HCT116 (cell line): ENCODE measurements at regions not wholly inside any gene's neighbourhood (a gene's known extent, or its start where the extent isn't known, plus 50 kb on each side); places are given as distances from the start of the nearest gene placed in this dataset.

ENCODE experiments used
- ATF3 ChIP-seq: IDR thresholded peaks from 2 replicates; pipeline ENCODE4 v1.6.1; 2012
- EGR1 ChIP-seq: IDR thresholded peaks from 2 replicates; pipeline ENCODE4 v1.6.1; 2012; ENCODE audit warnings: low read depth
- EZH2 ChIP-seq: fragments of 200-600 bp; sonication (generic); IDR thresholded peaks from 2 replicates; pipeline ENCODE4 v1.6.1; 2017; ENCODE audit warnings: antibody characterized with exemption, mixed run types
- POLR2A ChIP-seq: IDR thresholded peaks from 2 replicates; pipeline ENCODE4 v1.7.0; 2011; ENCODE audit warnings: borderline replicate concordance; ENCODE audit not compliant: insufficient read depth, insufficient read length; ENCODE audit errors: extremely low read depth
- POLR2AphosphoS5 ChIP-seq: IDR thresholded peaks from 2 replicates; pipeline ENCODE4 v1.6.1; 2011; ENCODE audit warnings: mild to moderate bottlenecking, low read depth, low read length, moderate library complexity
- RAD21 ChIP-seq: IDR thresholded peaks from 2 replicates; pipeline ENCODE4 v1.6.1; 2012; ENCODE audit warnings: low read depth, mild to moderate bottlenecking
- SP1 ChIP-seq: IDR thresholded peaks from 2 replicates; pipeline ENCODE4 v1.6.1; 2012; ENCODE audit warnings: low read depth
- TCF7L2 ChIP-seq: IDR thresholded peaks from 2 replicates; pipeline ENCODE4 v1.7.0; 2011; ENCODE audit warnings: borderline replicate concordance, inconsistent platforms; ENCODE audit not compliant: insufficient read depth, insufficient read length; ENCODE audit errors: extremely low read depth
- YY1 ChIP-seq: IDR thresholded peaks from 2 replicates; pipeline ENCODE4 v1.6.1; 2011; ENCODE audit warnings: low read length, low read depth, moderate library complexity, mild to moderate bottlenecking; ENCODE audit not compliant: insufficient replicate concordance; ENCODE audit errors: extremely low read depth
- ZNF274 ChIP-seq: fragments of 200-500 bp; sonication (Bioruptor generic); IDR thresholded peaks from 2 replicates; pipeline ENCODE4 v1.6.1; 2014; ENCODE audit warnings: mild to moderate bottlenecking, low read depth, low read length, inconsistent platforms
- TF ChIP-seq, protein P1 (sequence below), 3 experiments: fragments of 200-600 bp in 1 of 3; sonication (generic) in 1 of 3; IDR thresholded peaks in 2 of 3; conservative IDR thresholded peaks in 1 of 3; 2 replicates each; pipeline ENCODE4 v1.5.1; 2012 to 2017; ENCODE audit warnings: low read depth in 2 of 3, low read length in 2 of 3, antibody characterized with exemption in 1 of 3, borderline replicate concordance in 1 of 3, control low read depth in 1 of 3, mild to moderate bottlenecking in 1 of 3, mixed read lengths in 1 of 3, mixed run types in 1 of 3, moderate library complexity in 1 of 3; ENCODE audit not compliant: insufficient read depth in 1 of 3
- TF ChIP-seq, protein P2 (sequence below): IDR thresholded peaks from 2 replicates; pipeline ENCODE4 v1.6.1; 2012; ENCODE audit warnings: low read depth

GRCh38 chr6:50961611-50962010 lies 142.9 kb downstream of the TFAP2B start:
- no peak for TF ChIP-seq ZNF274
- no peak for TF ChIP-seq YY1
- TF ChIP-seq POLR2A, result no peak
- no peak for TF ChIP-seq POLR2AphosphoS5
- TF ChIP-seq EZH2, result no peak
- no peak for TF ChIP-seq EGR1
- TF ChIP-seq RAD21, result no peak
- TF ChIP-seq, protein P1, sequence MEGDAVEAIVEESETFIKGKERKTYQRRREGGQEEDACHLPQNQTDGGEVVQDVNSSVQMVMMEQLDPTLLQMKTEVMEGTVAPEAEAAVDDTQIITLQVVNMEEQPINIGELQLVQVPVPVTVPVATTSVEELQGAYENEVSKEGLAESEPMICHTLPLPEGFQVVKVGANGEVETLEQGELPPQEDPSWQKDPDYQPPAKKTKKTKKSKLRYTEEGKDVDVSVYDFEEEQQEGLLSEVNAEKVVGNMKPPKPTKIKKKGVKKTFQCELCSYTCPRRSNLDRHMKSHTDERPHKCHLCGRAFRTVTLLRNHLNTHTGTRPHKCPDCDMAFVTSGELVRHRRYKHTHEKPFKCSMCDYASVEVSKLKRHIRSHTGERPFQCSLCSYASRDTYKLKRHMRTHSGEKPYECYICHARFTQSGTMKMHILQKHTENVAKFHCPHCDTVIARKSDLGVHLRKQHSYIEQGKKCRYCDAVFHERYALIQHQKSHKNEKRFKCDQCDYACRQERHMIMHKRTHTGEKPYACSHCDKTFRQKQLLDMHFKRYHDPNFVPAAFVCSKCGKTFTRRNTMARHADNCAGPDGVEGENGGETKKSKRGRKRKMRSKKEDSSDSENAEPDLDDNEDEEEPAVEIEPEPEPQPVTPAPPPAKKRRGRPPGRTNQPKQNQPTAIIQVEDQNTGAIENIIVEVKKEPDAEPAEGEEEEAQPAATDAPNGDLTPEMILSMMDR (IDR thresholded peaks at IDR 0.05 in 2 of 3, conservative IDR thresholded peaks at IDR 0.05 in 1 of 3; ENCODE audit: borderline replicate concordance in 1 of 3, insufficient read depth in 1 of 3, low read depth in 2 of 3, low read length in 2 of 3), result no peak
- TF ChIP-seq SP1, result no peak
- no peak for TF ChIP-seq ATF3
- TF ChIP-seq, protein P2, sequence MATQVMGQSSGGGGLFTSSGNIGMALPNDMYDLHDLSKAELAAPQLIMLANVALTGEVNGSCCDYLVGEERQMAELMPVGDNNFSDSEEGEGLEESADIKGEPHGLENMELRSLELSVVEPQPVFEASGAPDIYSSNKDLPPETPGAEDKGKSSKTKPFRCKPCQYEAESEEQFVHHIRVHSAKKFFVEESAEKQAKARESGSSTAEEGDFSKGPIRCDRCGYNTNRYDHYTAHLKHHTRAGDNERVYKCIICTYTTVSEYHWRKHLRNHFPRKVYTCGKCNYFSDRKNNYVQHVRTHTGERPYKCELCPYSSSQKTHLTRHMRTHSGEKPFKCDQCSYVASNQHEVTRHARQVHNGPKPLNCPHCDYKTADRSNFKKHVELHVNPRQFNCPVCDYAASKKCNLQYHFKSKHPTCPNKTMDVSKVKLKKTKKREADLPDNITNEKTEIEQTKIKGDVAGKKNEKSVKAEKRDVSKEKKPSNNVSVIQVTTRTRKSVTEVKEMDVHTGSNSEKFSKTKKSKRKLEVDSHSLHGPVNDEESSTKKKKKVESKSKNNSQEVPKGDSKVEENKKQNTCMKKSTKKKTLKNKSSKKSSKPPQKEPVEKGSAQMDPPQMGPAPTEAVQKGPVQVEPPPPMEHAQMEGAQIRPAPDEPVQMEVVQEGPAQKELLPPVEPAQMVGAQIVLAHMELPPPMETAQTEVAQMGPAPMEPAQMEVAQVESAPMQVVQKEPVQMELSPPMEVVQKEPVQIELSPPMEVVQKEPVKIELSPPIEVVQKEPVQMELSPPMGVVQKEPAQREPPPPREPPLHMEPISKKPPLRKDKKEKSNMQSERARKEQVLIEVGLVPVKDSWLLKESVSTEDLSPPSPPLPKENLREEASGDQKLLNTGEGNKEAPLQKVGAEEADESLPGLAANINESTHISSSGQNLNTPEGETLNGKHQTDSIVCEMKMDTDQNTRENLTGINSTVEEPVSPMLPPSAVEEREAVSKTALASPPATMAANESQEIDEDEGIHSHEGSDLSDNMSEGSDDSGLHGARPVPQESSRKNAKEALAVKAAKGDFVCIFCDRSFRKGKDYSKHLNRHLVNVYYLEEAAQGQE, result no peak
- no peak for TF ChIP-seq TCF7L2
